Hepatocyte (in vitro differentiated cells): ENCODE measurements at regions not wholly inside any gene's neighbourhood (a gene's known extent, or its start where the extent isn't known, plus 50 kb on each side); places are given as distances from the start of the nearest gene placed in this dataset.

Source experiments
- CTCF ChIP-seq: fragments of 200-600 bp; sonication (generic); IDR thresholded peaks from 2 replicates; pipeline ENCODE4 v1.5.1; 2016; ENCODE audit warnings: antibody characterized with exemption, mild to moderate bottlenecking; ENCODE audit not compliant: poor library complexity
- EZH2 ChIP-seq: fragments of 200-600 bp; sonication (generic); IDR thresholded peaks from 2 replicates; pipeline ENCODE4 v1.6.1; 2016; ENCODE audit warnings: antibody characterized with exemption, mild to moderate bottlenecking, borderline replicate concordance
- EZH2phosphoT487 ChIP-seq: fragments of 200-600 bp; sonication (generic); IDR thresholded peaks from one replicate; pipeline ENCODE4 v1.6.1; 2018; ENCODE audit warnings: antibody characterized with exemption, mild to moderate bottlenecking, low read depth, moderate library complexity; ENCODE audit not compliant: unreplicated experiment, severe bottlenecking

DNA sequence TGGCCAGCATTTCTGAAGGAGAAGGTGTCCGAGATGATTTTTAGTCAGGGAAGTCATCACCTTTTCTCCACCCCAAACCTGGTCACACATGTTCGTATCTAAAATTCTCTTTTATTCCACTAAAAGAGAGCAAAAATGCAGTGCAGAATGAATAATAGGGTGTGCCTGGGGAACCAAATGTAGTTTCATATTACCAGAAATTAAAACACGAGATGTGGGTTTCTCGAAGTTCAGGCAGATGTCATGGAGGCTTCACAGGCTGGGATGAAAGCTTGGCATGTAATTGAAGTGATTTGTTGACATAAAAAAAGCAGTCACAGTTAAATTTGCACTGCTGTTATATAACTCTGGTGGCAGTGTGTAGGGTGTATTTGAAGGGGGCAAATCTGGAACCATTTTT, 165.5 kb upstream of the PDE5A start:
- TF ChIP-seq CTCF (no peak), EZH2 (no peak), EZH2phosphoT487 (no peak)
